ENCODE measurements at regions not wholly inside any gene's neighbourhood (a gene's known extent, or its start where the extent isn't known, plus 50 kb on each side); places are given as distances from the start of the nearest gene placed in this dataset.
"Not testable (repeated sequence)": the region's sequence is repeated elsewhere in the genome, so short reads cannot be mapped to it uniquely, and the experiment has no call there.

GRCh38 chr10:29363930-29364329 is 75.1 kb downstream of the LYZL1 start:
- DNase-seq (ENCODE audit: low read depth); H3K4me3 ChIP-seq (ENCODE audit: low read length): not testable (repeated sequence)

- not testable (repeated sequence) for H3K4me3 ChIP-seq (ENCODE audit: low read length); DNase-seq (ENCODE audit: low read depth)
Measured at GRCh38 chr10:29366206-29366605, 77.3 kb downstream of the LYZL1 start.

GRCh38 chr10:29369419-29369818 is 80.5 kb downstream of the LYZL1 start:
- no peak for DNase-seq (ENCODE audit: low read depth)
- TF ChIP-seq CTCF (conservative IDR thresholded peaks at IDR 0.05; ENCODE audit: low read depth, low read length): no peak
- H3K4me3 ChIP-seq (ENCODE audit: low read length): no peak overlapping the region

- no peak for DNase-seq (ENCODE audit: low read depth)
- TF ChIP-seq CTCF (conservative IDR thresholded peaks at IDR 0.05; ENCODE audit: low read depth, low read length): no peak
- no peak overlapping the region for H3K4me3 ChIP-seq (ENCODE audit: low read length)
Measured at GRCh38 chr10:29370097-29371092, 81.5 kb downstream of the LYZL1 start.

- H3K4me3 ChIP-seq (ENCODE audit: low read length): no peak overlapping the region
- DNase-seq (ENCODE audit: low read depth): no peak
- TF ChIP-seq CTCF (conservative IDR thresholded peaks at IDR 0.05; ENCODE audit: low read depth, low read length): no peak
Measured at GRCh38 chr10:29372920-29373319, 84.0 kb downstream of the LYZL1 start.

- H3K4me3 ChIP-seq (ENCODE audit: low read length): no peak overlapping the region
- TF ChIP-seq CTCF (conservative IDR thresholded peaks at IDR 0.05; ENCODE audit: low read depth, low read length): no peak
- no peak for DNase-seq (ENCODE audit: low read depth)
Measured at GRCh38 chr10:29374162-29374561, 85.3 kb downstream of the LYZL1 start.

GRCh38 chr10:29375888-29376287 is 87.0 kb downstream of the LYZL1 start:
- TF ChIP-seq CTCF (conservative IDR thresholded peaks at IDR 0.05; ENCODE audit: low read depth, low read length): no peak

GRCh38 chr10:29377333-29377961 is 88.6 kb downstream of the LYZL1 start:
- peak; percentile 87 for TF ChIP-seq CTCF (conservative IDR thresholded peaks at IDR 0.05; ENCODE audit: low read depth, low read length)

More at GRCh38 chr10:29375888-29376287, 87.0 kb downstream of the LYZL1 start:
- no peak overlapping the region for H3K4me3 ChIP-seq (ENCODE audit: low read length)
- DNase-seq (ENCODE audit: low read depth): no peak

More at GRCh38 chr10:29377333-29377961, 88.6 kb downstream of the LYZL1 start:
- H3K4me3 ChIP-seq (ENCODE audit: low read length): no peak overlapping the region
- no peak for DNase-seq (ENCODE audit: low read depth)
